Right lobe of liver (tissue), 6 donors: ENCODE measurements at regions not wholly inside any gene's neighbourhood (a gene's known extent, or its start where the extent isn't known, plus 50 kb on each side); places are given as distances from the start of the nearest gene placed in this dataset.

ENCODE experiments used
- ATAC-seq, 4 donors: fragments of 200-7000 bp; cut with Tn5 transposase; one replicate each; pipeline ENCODE4 v1.9.1; 2020; ENCODE audit warnings: mild to moderate bottlenecking in 4 of 4, moderate library complexity in 4 of 4
- DNase-seq, 3 donors: peaks; one replicate each; pipeline ENCODE4 v3.0.0-alpha.2; 2020
- H3K27ac ChIP-seq, 3 donors: fragments of 200-600 bp; one replicate each; pipeline ENCODE4 v1.8.0; 2022
- H3K27me3 ChIP-seq, 2 donors: fragments of 200-600 bp; one replicate each; pipeline ENCODE4 v1.8.0; 2022
- H3K36me3 ChIP-seq, 4 donors: fragments of 200-600 bp; sonication (generic) in 1 of 4; one replicate each; pipeline versions ENCODE4 v1.5.1 to v1.8.0; 2017 to 2022; ENCODE audit warnings: control low read depth in 1 of 4
- H3K4me1 ChIP-seq, 4 donors: fragments of 200-600 bp; sonication (generic) in 1 of 4; one replicate each; pipeline versions ENCODE4 v1.5.1 to v1.8.0; 2017 to 2022; ENCODE audit warnings: control low read depth in 1 of 4
- H3K4me3 ChIP-seq, 3 donors: fragments of 200-600 bp; one replicate each; pipeline ENCODE4 v1.8.0; 2022
- H3K9me3 ChIP-seq, 4 donors: fragments of 200-600 bp; sonication (generic) in 1 of 4; one replicate each; pipeline versions ENCODE4 v1.5.1 to v1.8.0; 2017 to 2022; ENCODE audit warnings: control low read depth in 1 of 4
- POLR2A ChIP-seq: fragments of 450-650 bp; IDR thresholded peaks from one replicate; pipeline ENCODE4 v1.6.1; 2017; ENCODE audit warnings: antibody characterized with exemption, mild to moderate bottlenecking
- WGBS: methylation state at CpG from one replicate; pipeline ENCODE4 v1.1.6; 2018; ENCODE audit warnings: low coverage, low lambda C conversion rate; ENCODE audit not compliant: insufficient coverage; ENCODE audit errors: missing lambda C conversion rate; 5-methylcytosine and 5-hydroxymethylcytosine counted together
- intact Hi-C, 2 donors: fragments of 100-400 bp; cut with DNase I; formaldehyde crosslinking; loops; one replicate each; pipeline versions ENCODE4 v1.11.2 to v1.14.1; 2022
- TF ChIP-seq, protein P1 (sequence below), 4 donors: fragments of 200-600 bp in 3 of 4; fragments of 450-650 bp in 1 of 4; IDR thresholded peaks; one replicate each; pipeline versions ENCODE4 v1.5.1 to v1.8.0; 2016 to 2022; ENCODE audit warnings: antibody characterized with exemption in 4 of 4, mild to moderate bottlenecking in 2 of 4
- donor health status: DM: no; HTN: yes; CAD: no.
- donor health status: DM: no; HTN: no; CAD: no.
- donor health status: DM: no; HTN: no; CAD: no.
- donor health status: DM: no; HTN: yes; CAD: no.
- donor health status: DM: no; HTN: yes; CAD: no.

DNA sequence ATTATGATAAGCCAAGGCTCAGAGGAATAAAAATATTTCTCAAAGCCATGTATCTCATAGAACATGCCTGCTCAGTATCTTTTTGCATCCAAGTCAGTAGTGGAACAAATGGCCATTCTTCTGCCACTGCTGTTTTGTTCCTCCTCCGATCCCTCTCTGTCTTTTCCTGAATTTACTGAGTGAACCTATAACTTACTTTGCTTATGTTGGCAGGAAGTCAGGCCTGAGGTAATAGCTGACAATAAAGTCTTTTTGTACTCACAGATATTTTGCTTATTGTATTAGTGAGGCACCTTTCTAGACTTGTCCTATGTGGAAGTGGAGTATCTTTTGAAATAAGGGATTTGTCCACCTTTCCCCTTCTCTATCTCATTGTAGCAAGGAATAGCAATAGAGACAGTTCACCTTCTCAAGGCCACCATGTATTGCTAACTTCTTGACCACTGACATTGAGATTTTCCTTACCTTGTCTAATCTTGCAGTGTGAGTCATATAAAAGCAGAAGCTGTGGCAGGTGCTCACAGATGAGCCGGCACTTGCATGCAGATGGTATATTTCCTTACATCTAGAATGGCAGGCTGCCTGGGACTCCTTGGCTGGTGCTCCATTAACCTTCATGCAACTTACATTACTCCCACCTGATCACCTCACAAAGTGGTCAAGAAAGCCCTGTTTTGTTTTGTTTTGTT is 68.2 kb downstream of the AGTR2 start:
- no peak for DNase-seq
- Histone ChIP-seq H3K4me1 (no peaks in the 10 kb centered on the region), H3K27me3 (no peaks in the 10 kb centered on the region), H3K9me3 (no peaks in the 10 kb centered on the region), H3K27ac (no peak overlapping the region), H3K4me3 (no peak overlapping the region), H3K36me3 (no peaks in the 10 kb centered on the region)
- no peak for ATAC-seq
- no peak for TF ChIP-seq POLR2A
- TF ChIP-seq, protein P1, sequence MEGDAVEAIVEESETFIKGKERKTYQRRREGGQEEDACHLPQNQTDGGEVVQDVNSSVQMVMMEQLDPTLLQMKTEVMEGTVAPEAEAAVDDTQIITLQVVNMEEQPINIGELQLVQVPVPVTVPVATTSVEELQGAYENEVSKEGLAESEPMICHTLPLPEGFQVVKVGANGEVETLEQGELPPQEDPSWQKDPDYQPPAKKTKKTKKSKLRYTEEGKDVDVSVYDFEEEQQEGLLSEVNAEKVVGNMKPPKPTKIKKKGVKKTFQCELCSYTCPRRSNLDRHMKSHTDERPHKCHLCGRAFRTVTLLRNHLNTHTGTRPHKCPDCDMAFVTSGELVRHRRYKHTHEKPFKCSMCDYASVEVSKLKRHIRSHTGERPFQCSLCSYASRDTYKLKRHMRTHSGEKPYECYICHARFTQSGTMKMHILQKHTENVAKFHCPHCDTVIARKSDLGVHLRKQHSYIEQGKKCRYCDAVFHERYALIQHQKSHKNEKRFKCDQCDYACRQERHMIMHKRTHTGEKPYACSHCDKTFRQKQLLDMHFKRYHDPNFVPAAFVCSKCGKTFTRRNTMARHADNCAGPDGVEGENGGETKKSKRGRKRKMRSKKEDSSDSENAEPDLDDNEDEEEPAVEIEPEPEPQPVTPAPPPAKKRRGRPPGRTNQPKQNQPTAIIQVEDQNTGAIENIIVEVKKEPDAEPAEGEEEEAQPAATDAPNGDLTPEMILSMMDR (IDR thresholded peaks at IDR 0.05): no peak
- intact Hi-C loops: no loop called here
- 57% methylated on average over 2 of the region's 2 CpGs for WGBS

DNA sequence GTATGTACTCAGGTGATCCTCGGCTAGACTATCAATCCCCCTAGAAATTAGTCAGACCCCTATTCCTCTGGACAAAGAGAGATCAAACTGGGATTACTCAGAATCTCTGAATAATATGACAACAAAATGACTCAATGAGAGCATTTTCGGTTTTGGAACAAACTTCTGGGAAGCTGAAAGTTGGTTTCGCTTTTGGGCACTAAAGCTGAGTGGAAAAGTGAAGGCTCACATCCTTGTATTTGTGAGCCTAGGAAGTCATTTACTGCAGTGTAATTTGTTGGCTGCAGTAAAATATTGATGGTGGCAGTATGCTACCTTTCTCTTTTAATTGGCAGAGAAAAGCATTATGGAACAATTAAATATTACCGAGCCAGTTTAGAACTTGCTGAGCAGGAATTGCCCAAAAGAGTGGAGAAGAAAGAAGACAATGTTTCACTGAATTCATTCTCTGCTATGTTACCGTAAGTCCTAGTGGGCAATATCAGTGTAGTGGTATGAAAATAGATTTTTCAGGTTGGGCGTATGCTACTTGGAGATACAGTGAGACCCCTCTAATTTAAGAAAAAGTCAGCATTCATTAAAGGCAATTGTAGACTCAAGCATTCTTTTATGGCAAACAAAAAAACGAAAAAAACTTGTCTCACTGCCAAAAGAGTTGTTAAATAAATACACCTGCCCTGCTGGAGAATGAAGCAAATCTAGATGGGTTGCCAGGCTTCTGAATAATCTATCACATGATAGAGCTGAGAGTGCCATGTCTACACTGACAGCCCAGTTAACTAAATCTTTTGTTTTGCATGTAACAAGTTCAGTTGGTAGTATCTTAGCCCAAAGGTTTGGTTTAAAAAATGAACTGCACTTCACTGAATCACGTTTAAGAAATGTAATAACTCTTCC is 69.6 kb downstream of the AGTR2 start:
- intact Hi-C loops: no loop called here
- ATAC-seq (peak in 2 of 4 donors; percentile 46 to 53), DNase-seq (no peak)
- H3K27ac ChIP-seq: no peak overlapping the region
- no peak overlapping the region for H3K4me3 ChIP-seq
- H3K4me1 ChIP-seq: no peaks in the 10 kb centered on the region
- TF ChIP-seq POLR2A: no peak
- TF ChIP-seq, protein P1 (IDR thresholded peaks at IDR 0.05): no peak
- no peaks in the 10 kb centered on the region for H3K36me3 ChIP-seq
- no peaks in the 10 kb centered on the region for H3K27me3 ChIP-seq
- H3K9me3 ChIP-seq: no peaks in the 10 kb centered on the region
- 41% methylated on average over 8 of the region's 8 CpGs for WGBS

DNA sequence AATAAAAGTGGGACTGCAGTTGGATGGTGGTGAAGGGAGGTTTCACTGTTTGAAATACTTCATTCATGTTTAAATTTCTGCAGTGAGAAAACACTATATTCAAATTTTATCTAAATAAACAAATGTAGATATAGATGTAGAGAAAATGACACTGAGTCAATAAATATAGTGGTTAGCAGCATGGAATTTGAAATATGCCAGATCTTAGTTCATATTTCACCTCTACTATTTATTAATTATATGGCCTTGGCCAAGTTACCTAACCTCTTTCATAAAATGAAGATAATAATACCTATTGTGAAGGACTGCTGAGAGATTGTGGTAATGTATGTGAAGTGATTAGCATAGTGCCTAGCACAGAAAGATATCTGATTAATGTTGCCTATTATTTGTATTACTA is 70.5 kb downstream of the AGTR2 start:
- Histone ChIP-seq H3K4me1 (no peaks in the 10 kb centered on the region), H3K36me3 (no peaks in the 10 kb centered on the region), H3K9me3 (no peaks in the 10 kb centered on the region), H3K27me3 (no peaks in the 10 kb centered on the region), H3K27ac (no peak overlapping the region), H3K4me3 (no peak overlapping the region)
- TF ChIP-seq POLR2A: no peak
- TF ChIP-seq, protein P1 (IDR thresholded peaks at IDR 0.05): no peak
- intact Hi-C loops: no loop called here
- ATAC-seq (no peak), DNase-seq (no peak)

DNA sequence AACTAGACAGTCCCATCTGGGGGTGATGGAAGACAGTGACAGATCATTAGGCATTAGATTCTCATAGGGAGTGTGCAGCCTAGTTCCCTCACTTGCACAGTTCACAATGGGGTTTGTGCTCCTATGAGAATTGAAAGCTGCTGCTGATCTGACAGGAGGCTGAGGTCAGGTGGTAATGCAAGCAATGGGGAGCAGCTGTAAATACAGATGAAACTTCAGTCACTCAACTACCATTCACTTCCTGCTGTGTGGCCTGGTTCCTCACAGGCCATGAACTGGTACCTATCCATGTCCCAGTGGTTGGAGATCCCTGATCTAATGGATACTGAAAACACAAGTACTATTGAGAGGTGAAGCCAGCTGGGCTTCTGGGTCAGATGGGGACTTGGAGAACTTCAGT is 72.5 kb downstream of the AGTR2 start:
- ATAC-seq (no peak), DNase-seq (no peak)
- no peak for TF ChIP-seq POLR2A
- TF ChIP-seq, protein P1 (IDR thresholded peaks at IDR 0.05): no peak
- H3K9me3 ChIP-seq: no peaks in the 10 kb centered on the region
- no peak overlapping the region for H3K4me3 ChIP-seq
- no peaks in the 10 kb centered on the region for H3K4me1 ChIP-seq
- H3K27ac ChIP-seq: no peak overlapping the region
- intact Hi-C loops: no loop called here
- H3K27me3 ChIP-seq: no peaks in the 10 kb centered on the region
- H3K36me3 ChIP-seq: no peaks in the 10 kb centered on the region
